ENCODE measurements at regions not wholly inside any gene's neighbourhood (a gene's known extent, or its start where the extent isn't known, plus 50 kb on each side); places are given as distances from the start of the nearest gene placed in this dataset.
"Not testable (repeated sequence)": the region's sequence is repeated elsewhere in the genome, so short reads cannot be mapped to it uniquely, and the experiment has no call there.

GRCh38 chr14:37650356-37651037, 55.1 kb downstream of the TTC6 start:
- Histone ChIP-seq H3K27me3 (ENCODE audit: low read depth) (no peaks in the 10 kb centered on the region), H3K36me3 (replicated peaks) (no peaks in the 10 kb centered on the region), H3K4me1 (peaks cover 35% of the 10 kb centered on the region), H3K4me3 (no peak overlapping the region), H3K9me3 (no peaks in the 10 kb centered on the region)
- DNase-seq (ENCODE audit: low spot score in 2 of 2): peak; percentile 68 to 95
- in situ Hi-C loops (cut with MboI; ENCODE audit: low sequenced_read_pairs): loop anchor here (5.0 kb wide), 1 partner anchor 48 kb away; no protein-coding TSS in a partner anchor

- no peaks in the 10 kb centered on the region for H3K9me3 ChIP-seq
- in situ Hi-C loops (cut with MboI; ENCODE audit: low sequenced_read_pairs): loop anchor here (5.0 kb wide), 1 partner anchor 50 kb away; no protein-coding TSS in a partner anchor
- DNase-seq (ENCODE audit: low spot score in 2 of 2): no peak
- H3K36me3 ChIP-seq (replicated peaks): no peaks in the 10 kb centered on the region
- no peak overlapping the region for H3K4me3 ChIP-seq
- peaks cover 39% of the 10 kb centered on the region for H3K4me1 ChIP-seq
- H3K27me3 ChIP-seq (ENCODE audit: low read depth): no peaks in the 10 kb centered on the region
Measured at GRCh38 chr14:37652042-37652441, 56.6 kb downstream of the TTC6 start.

GRCh38 chr14:37655418-37655817, 60.0 kb downstream of the TTC6 start:
- Histone ChIP-seq H3K4me3 (no peak overlapping the region), H3K4me1 (peaks cover 48% of the 10 kb centered on the region), H3K9me3 (no peaks in the 10 kb centered on the region), H3K27me3 (ENCODE audit: low read depth) (no peaks in the 10 kb centered on the region; the same call in 1 of the 2 replicates), H3K36me3 (replicated peaks) (no peaks in the 10 kb centered on the region)
- in situ Hi-C loops (cut with MboI; ENCODE audit: low sequenced_read_pairs): no loop called here
- no peak for DNase-seq (ENCODE audit: low spot score in 2 of 2)

- H3K4me3 ChIP-seq: no peak overlapping the region
- H3K9me3 ChIP-seq: 0 out of 2 replicates have a peak, but pooled peaks cover 4% of the 10 kb centered on the region
- H3K4me1 ChIP-seq: peaks cover 26% of the 10 kb centered on the region
- H3K36me3 ChIP-seq (replicated peaks): no peaks in the 10 kb centered on the region
- in situ Hi-C loops (cut with MboI; ENCODE audit: low sequenced_read_pairs): no loop called here
- DNase-seq (ENCODE audit: low spot score in 2 of 2): peak; percentile 70 to 86
- H3K27me3 ChIP-seq (ENCODE audit: low read depth): no peaks in the 10 kb centered on the region; the same call in 1 of the 2 replicates
Measured at GRCh38 chr14:37658156-37658555, 62.7 kb downstream of the TTC6 start.

- H3K9me3 ChIP-seq: peaks cover 4% of the 10 kb centered on the region; the same call in 1 of the 2 replicates
- peaks cover 5% of the 10 kb centered on the region for H3K4me1 ChIP-seq
- in situ Hi-C loops (cut with MboI; ENCODE audit: low sequenced_read_pairs): no loop called here
- no peaks in the 10 kb centered on the region; the same call in 1 of the 2 replicates for H3K27me3 ChIP-seq (ENCODE audit: low read depth)
- H3K36me3 ChIP-seq (replicated peaks): no peaks in the 10 kb centered on the region
- no peak for DNase-seq (ENCODE audit: low spot score in 2 of 2)
- no peak overlapping the region for H3K4me3 ChIP-seq
Measured at GRCh38 chr14:37663498-37663897, 68.1 kb downstream of the TTC6 start.

GRCh38 chr14:37665479-37665878, 70.0 kb downstream of the TTC6 start:
- Histone ChIP-seq H3K4me3 (no peak overlapping the region), H3K27me3 (ENCODE audit: low read depth) (no peaks in the 10 kb centered on the region), H3K9me3 (peaks cover 4% of the 10 kb centered on the region; the same call in 1 of the 2 replicates), H3K4me1 (no peaks in the 10 kb centered on the region), H3K36me3 (replicated peaks) (no peaks in the 10 kb centered on the region)
- no peak for DNase-seq (ENCODE audit: low spot score in 2 of 2)
- in situ Hi-C loops (cut with MboI; ENCODE audit: low sequenced_read_pairs): no loop called here

GRCh38 chr14:37665951-37666350, 70.5 kb downstream of the TTC6 start:
- no peak for DNase-seq (ENCODE audit: low spot score in 2 of 2)
- in situ Hi-C loops (cut with MboI; ENCODE audit: low sequenced_read_pairs): no loop called here
- Histone ChIP-seq H3K9me3 (peaks cover under 1% of the 10 kb centered on the region; the same call in 1 of the 2 replicates), H3K4me1 (no peaks in the 10 kb centered on the region), H3K27me3 (ENCODE audit: low read depth) (no peaks in the 10 kb centered on the region), H3K4me3 (no peak overlapping the region), H3K36me3 (replicated peaks) (no peaks in the 10 kb centered on the region)

- in situ Hi-C loops (cut with MboI; ENCODE audit: low sequenced_read_pairs): no loop called here
- DNase-seq (ENCODE audit: low spot score in 2 of 2): no peak
- no peaks in the 10 kb centered on the region for H3K4me1 ChIP-seq
- H3K9me3 ChIP-seq: no peaks in the 10 kb centered on the region; the same call in 1 of the 2 replicates
- H3K27me3 ChIP-seq (ENCODE audit: low read depth): no peaks in the 10 kb centered on the region
- no peaks in the 10 kb centered on the region for H3K36me3 ChIP-seq (replicated peaks)
- no peak overlapping the region for H3K4me3 ChIP-seq
Measured at GRCh38 chr14:37668646-37669045, 73.2 kb downstream of the TTC6 start.

- no peak overlapping the region for H3K4me3 ChIP-seq
- no peak for DNase-seq (ENCODE audit: low spot score in 2 of 2)
- H3K27me3 ChIP-seq (ENCODE audit: low read depth): no peaks in the 10 kb centered on the region
- H3K4me1 ChIP-seq: peaks cover 1% of the 10 kb centered on the region; the same call in 1 of the 2 replicates
- H3K9me3 ChIP-seq: no peaks in the 10 kb centered on the region; the same call in 1 of the 2 replicates
- in situ Hi-C loops (cut with MboI; ENCODE audit: low sequenced_read_pairs): no loop called here
- H3K36me3 ChIP-seq (replicated peaks): no peaks in the 10 kb centered on the region
Measured at GRCh38 chr14:37669242-37669641, 73.8 kb downstream of the TTC6 start.

GRCh38 chr14:37673439-37673838, 78.0 kb downstream of the TTC6 start:
- DNase-seq (ENCODE audit: low spot score in 2 of 2): no peak
- Histone ChIP-seq H3K4me3 (no peak overlapping the region), H3K27me3 (ENCODE audit: low read depth) (no peaks in the 10 kb centered on the region), H3K9me3 (no peaks in the 10 kb centered on the region), H3K36me3 (replicated peaks) (no peaks in the 10 kb centered on the region), H3K4me1 (peaks cover 4% of the 10 kb centered on the region)
- in situ Hi-C loops (cut with MboI; ENCODE audit: low sequenced_read_pairs): no loop called here

- peaks cover 4% of the 10 kb centered on the region for H3K4me1 ChIP-seq
- H3K9me3 ChIP-seq: no peaks in the 10 kb centered on the region
- in situ Hi-C loops (cut with MboI; ENCODE audit: low sequenced_read_pairs): no loop called here
- no peak for DNase-seq (ENCODE audit: low spot score in 2 of 2)
- no peaks in the 10 kb centered on the region for H3K36me3 ChIP-seq (replicated peaks)
- no peak overlapping the region for H3K4me3 ChIP-seq
- H3K27me3 ChIP-seq (ENCODE audit: low read depth): no peaks in the 10 kb centered on the region
Measured at GRCh38 chr14:37678916-37679315, 83.5 kb downstream of the TTC6 start.

- Histone ChIP-seq H3K4me3 (no peak overlapping the region), H3K27me3 (ENCODE audit: low read depth) (no peaks in the 10 kb centered on the region), H3K9me3 (no peaks in the 10 kb centered on the region), H3K4me1 (no peaks in the 10 kb centered on the region; the same call in 1 of the 2 replicates), H3K36me3 (replicated peaks) (no peaks in the 10 kb centered on the region)
- DNase-seq (ENCODE audit: low spot score in 2 of 2): no peak
- in situ Hi-C loops (cut with MboI; ENCODE audit: low sequenced_read_pairs): no loop called here
Measured at GRCh38 chr14:37681486-37681885, 86.1 kb downstream of the TTC6 start.

GRCh38 chr14:37692680-37693079, 97.3 kb downstream of the TTC6 start:
- H3K36me3 ChIP-seq (replicated peaks); H3K4me1 ChIP-seq; H3K4me3 ChIP-seq; in situ Hi-C loops (cut with MboI; ENCODE audit: low sequenced_read_pairs); H3K27me3 ChIP-seq (ENCODE audit: low read depth); DNase-seq (ENCODE audit: low spot score in 2 of 2); H3K9me3 ChIP-seq: not testable (repeated sequence)

- H3K4me3 ChIP-seq; H3K27me3 ChIP-seq (ENCODE audit: low read depth); DNase-seq (ENCODE audit: low spot score in 2 of 2); H3K36me3 ChIP-seq (replicated peaks); H3K9me3 ChIP-seq; H3K4me1 ChIP-seq; in situ Hi-C loops (cut with MboI; ENCODE audit: low sequenced_read_pairs): not testable (repeated sequence)
Measured at GRCh38 chr14:37693420-37693819, 98.0 kb downstream of the TTC6 start.
